ENCODE measurements at regions not wholly inside any gene's neighbourhood (a gene's known extent, or its start where the extent isn't known, plus 50 kb on each side); places are given as distances from the start of the nearest gene placed in this dataset.

- no peak for DNase-seq (ENCODE audit: extremely low read depth, low read depth)
Measured at GRCh38 chr6:77183447-77183846, 279.8 kb downstream of the HTR1B start.

GRCh38 chr6:77181749-77182148 is 281.5 kb downstream of the HTR1B start:
- TF ChIP-seq CTCF (IDR thresholded peaks at IDR 0.05; ENCODE audit: low read depth, low read length) = no peak
- no peak for DNase-seq (ENCODE audit: extremely low read depth, low read depth)

More at GRCh38 chr6:77183447-77183846, 279.8 kb downstream of the HTR1B start:
- no peak for TF ChIP-seq CTCF (IDR thresholded peaks at IDR 0.05; ENCODE audit: low read depth, low read length)

GRCh38 chr6:77180326-77180725 is 283.0 kb downstream of the HTR1B start:
- no peak for TF ChIP-seq CTCF (IDR thresholded peaks at IDR 0.05; ENCODE audit: low read depth, low read length)
- DNase-seq (ENCODE audit: extremely low read depth, low read depth) = no peak

- no peak for DNase-seq (ENCODE audit: extremely low read depth, low read depth)
- no peak for TF ChIP-seq CTCF (IDR thresholded peaks at IDR 0.05; ENCODE audit: low read depth, low read length)
Measured at GRCh38 chr6:77178821-77179220, 284.5 kb downstream of the HTR1B start.

- no peak for DNase-seq (ENCODE audit: extremely low read depth, low read depth)
- no peak for TF ChIP-seq CTCF (IDR thresholded peaks at IDR 0.05; ENCODE audit: low read depth, low read length)
Measured at GRCh38 chr6:77177470-77177869, 285.8 kb downstream of the HTR1B start.

GRCh38 chr6:77173472-77174074 is 289.7 kb downstream of the HTR1B start:
- no peak for DNase-seq (ENCODE audit: extremely low read depth, low read depth)
- TF ChIP-seq CTCF (IDR thresholded peaks at IDR 0.05; ENCODE audit: low read depth, low read length) = no peak

GRCh38 chr6:77172578-77172977 is 290.7 kb downstream of the HTR1B start:
- no peak for DNase-seq (ENCODE audit: extremely low read depth, low read depth)

More at GRCh38 chr6:77172578-77172977, 290.7 kb downstream of the HTR1B start:
- TF ChIP-seq CTCF (IDR thresholded peaks at IDR 0.05; ENCODE audit: low read depth, low read length) = no peak

Measured in AG09319 (cell line).